SKM-1 treated with dmso at 0.1 percent for 144 hours (cell line): ENCODE measurements at regions not wholly inside any gene's neighbourhood (a gene's known extent, or its start where the extent isn't known, plus 50 kb on each side); places are given as distances from the start of the nearest gene placed in this dataset.
"Not testable (repeated sequence)": the region's sequence is repeated elsewhere in the genome, so short reads cannot be mapped to it uniquely, and the experiment has no call there.

Source experiments
- DNase-seq: peaks from one replicate; lab custom pipeline; 2025; ENCODE audit not compliant: unreplicated experiment; lab: John Stamatoyannopoulos, UW

DNA sequence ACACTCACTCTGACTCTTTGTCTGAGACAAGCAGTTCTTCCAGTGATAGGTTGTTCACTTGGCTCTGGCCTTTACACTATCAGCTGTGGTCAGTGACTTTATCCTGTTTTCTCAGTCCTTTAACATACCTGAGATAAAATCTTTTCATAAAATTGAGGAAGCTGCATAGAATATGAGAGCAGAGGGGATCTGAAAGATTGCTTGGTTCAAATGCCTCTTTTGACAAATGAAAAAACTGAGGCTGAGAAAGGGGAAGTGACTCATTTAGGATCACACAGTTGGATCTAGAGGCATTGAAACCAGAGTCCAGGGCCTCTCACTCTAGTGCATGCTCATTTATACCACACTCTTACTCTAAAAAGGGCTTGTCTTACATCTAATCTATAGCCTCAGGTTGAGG lies 277.0 kb upstream of the TBX18 start:
- peak; percentile 34 for DNase-seq

DNA sequence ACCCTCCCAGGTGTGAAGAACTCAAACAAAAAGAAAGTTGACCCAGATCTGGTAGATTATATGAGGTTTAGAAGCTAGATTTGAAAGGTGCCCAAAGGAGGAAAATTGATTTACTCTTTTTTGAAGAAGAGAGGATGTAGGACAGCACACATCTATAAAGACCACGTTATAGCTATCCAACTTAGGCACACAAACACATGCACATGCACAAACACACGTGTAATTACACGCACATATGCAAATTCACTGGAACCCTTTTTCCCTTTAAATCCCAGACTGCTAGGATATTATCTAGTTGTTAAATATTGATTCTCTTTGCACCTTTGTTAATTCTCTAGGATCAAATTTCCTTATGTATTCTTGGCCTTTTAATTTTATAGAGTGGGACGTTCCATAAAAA lies 272.8 kb upstream of the TBX18 start:
- no peak for DNase-seq

- no peak for DNase-seq
These were observed 271.4 kb upstream of the TBX18 start for GRCh38 chr6:85035766-85036165.

DNA sequence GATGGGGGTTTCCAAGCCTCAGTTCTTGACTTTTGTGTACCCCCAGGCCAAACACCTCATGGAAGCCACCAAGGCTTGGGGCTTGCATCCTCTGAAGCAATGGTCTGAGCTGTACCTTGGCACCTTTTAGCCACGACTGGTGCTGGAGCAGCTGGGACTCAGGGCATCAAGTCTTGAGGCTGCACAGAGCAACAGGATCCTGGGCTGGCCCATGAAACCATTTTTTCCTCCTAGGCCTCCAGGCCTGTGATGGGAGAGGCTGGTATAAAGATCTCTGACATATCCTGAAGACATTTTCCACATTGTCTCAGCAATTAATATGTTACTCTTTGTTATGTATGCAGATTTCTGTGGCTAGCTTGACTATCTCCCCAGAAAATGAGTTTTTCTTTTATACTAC lies 269.1 kb upstream of the TBX18 start:
- DNase-seq = no peak

GRCh38 chr6:85026021-85026420 lies 261.6 kb upstream of the TBX18 start:
- no peak for DNase-seq

- DNase-seq = no peak
These were observed 259.3 kb upstream of the TBX18 start for GRCh38 chr6:85023721-85024120.

DNA sequence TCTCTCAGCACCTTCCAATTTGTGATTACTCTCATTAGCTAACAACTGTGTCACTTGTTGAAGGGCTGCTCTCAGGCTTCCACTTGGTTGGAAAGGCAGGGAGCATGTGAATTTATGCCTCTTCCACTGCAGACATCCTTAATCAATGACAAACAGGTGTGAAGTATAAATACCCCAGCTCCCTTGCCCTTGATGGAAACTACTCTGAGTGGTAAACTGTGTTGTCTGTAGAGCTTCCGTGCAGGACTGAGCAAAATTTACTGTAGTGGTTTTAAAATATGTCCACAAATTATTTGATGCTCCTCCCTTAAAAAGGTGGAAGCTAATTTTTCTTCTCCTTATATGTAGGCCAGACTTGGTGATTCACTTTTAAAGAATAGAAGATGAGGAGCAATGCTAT lies 253.0 kb upstream of the TBX18 start:
- DNase-seq = no peak

DNA sequence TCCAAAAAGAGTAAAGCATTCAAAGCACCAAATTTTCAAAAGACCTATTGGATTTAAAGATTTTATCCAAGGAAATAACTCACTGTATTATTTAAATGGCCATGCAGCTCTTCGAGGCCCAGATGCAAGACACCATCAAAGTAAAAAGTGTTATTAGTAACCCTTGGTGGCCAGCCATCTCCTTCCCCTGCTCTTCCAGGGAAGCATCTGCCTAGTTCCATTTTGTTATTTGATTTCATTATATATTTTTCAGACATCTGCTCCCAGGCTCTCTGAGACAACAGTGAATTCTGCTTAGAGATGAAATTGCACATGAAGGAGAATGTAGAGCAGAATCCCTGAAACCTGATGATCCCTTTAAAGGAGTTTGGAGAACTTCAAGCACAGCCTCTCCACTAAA lies 252.3 kb upstream of the TBX18 start:
- no peak for DNase-seq

DNA sequence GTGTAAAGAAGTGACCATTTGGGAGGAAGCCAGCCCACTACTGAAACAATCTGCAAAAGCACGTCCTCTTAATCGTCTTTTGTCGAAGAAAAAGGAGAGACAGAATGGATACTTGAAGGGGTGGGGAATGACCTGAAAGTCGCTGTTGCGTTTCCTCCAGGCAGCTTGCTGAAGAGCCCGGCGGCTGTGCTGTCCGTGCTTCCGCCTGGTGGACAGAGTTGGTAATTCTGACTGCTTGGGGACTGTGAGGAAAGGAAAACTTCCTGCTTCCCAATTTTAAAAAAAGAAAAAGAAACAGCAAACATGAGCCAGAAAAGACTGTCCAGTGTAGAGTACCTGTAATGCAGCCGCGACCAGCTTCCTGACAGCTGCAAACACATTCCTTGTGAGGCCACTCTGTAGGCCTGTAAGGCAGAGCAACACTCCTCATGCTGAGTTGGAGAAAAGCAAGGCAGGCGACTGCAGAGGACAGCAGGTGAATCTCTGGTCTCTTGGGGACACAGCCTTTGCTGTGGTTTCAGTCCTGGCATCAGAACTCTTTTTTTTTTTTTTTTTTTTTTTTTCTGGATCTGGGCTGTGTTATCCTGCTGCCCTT lies 251.1 kb upstream of the TBX18 start:
- peak; percentile 27 for DNase-seq

DNA sequence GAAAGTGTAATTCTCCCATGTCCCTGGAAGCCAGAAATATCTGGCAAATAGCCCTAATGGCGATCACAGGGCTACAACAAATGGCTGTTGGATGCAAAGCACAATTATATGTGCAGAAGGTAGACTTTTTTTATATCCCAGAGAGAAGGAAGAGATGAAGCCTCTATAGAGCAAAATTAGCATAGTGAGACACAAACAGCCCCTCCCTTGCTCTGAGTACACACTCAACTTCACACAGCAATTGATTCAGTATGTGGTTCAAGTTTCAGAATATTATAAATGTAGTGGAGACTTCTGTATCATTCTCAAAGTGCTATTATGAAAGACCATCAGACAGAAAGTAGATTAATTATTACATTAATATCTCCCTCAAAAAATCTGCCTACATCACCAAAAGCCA lies 246.5 kb upstream of the TBX18 start:
- no peak for DNase-seq

DNA sequence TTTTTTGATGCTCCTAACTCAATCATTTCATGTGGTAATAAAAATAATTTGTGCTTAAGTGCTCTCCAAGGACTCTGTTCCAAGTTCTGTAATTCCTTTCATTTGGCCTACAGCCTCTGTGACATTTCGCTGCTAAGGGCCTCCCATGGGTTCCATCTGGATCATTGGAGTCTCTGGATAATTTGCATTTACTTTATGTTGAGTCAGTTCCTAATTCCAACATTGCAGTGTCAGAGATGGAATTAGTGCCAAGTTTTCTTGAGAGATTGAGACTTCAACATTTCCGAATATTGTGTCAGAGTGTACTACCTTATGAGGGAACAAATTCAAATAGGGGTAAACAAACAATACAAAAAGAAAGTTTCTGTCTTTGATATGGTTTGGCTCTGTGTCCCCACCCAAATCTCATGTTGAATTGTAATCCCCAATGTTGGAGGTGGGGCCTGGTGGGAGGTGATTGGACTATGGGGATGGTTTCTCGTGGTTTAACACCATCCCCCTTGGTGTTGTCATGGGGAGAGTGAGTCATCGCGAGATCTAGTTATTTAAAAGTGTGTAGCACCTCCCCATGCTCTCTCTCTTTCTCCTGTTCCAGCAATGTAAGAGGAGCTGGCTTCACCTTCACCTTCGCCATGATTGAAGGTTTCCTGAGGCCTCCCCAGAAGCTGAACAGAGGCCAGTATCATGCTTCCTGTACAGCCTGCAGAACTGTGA lies 244.1 kb upstream of the TBX18 start:
- no peak for DNase-seq

DNA sequence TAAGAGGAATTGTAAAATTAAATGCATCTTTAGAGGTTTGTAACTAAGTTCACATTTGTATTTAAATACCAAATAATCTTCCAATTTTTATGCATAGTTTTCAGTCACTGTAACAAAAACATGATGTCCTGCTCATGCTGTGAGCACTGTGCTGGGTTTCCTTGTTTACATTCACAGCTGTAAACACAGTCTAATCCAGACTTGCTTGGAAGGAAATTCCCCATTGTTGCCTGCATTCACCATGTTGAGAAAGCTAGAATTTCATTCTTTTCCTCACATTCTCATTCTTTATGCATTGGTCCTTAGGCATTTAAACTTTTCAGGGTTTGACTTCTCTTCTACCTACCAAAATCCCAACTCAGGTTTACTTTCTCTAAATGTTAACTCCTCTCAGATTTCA lies 242.0 kb upstream of the TBX18 start:
- DNase-seq = no peak

- no peak for DNase-seq
These were observed 241.1 kb upstream of the TBX18 start for GRCh38 chr6:85005494-85005893.

- DNase-seq = no peak
These were observed 240.1 kb upstream of the TBX18 start for GRCh38 chr6:85004361-85004995.

DNA sequence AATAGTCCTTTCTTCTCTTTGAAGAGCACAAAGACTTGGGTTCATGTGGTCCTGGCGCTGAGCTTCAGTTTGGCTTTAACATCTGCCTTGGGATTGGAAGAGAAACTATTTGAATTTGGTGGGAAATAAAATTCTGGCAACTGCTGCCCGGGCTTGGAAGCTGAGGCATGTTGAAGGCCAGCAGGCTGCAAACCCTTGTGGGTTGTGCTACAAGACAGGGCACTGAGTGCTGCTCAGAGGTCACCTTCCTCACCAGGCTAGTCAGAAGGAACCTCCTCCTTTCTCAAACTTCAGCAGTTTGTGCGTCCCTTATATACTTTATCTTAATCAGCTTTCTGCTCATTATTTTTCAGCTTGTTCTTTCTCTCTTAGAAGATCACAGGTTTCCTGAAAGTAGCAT lies 238.4 kb upstream of the TBX18 start:
- no peak for DNase-seq

DNA sequence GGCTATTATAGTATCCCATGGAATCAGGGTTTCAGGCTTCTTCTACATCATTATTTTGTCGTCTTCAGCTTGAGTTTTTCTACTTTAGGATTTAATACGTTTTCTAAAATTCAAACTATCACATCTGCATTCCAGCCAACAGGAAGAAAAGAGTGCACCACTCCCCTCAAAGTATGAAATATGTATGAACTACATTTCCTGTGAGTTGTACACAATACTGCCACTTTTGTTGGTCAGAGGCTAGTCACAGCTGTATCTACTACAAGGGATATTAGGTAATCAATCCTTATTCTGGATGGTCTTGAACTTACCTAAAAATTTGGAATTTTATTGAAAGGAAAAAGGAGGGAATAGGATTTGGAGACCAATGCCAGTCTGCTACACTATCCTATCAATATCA lies 235.6 kb upstream of the TBX18 start:
- no peak for DNase-seq

DNA sequence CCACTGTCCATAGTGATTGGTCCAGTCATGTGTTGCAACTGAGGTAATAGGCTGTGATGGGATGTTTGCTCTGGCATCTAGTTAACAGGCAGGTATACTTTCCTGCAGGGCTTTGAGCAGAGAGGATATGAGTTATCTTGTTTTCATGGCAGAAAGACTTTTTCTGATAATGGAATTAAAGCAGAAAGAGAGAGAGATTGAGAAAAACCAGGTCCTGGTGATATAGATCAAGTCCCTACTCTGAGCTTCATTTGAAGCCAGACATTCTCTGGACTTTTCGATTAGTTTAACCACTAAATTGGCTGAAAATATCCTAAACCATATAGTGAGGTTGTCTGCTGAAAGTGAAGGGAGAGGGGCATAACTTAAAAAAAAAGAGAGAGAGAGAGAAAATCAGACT lies 233.8 kb upstream of the TBX18 start:
- no peak for DNase-seq

DNA sequence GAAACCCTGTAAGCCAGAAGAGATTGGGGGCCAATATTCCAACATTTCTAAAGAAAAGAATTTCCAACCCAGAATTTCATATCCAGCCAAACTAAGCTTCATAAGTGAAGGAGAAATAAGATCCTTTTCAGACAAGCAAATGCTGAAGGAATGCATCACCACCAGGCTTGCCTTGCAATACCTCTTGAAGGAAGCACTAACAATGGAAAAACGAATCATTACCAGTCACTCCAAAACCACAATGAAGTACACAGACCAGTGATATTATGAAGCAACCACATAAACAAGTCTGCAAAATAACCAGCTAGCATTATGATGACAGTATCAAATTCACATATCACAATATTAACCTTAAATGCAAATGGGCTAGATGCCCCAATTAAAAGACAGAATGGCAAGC lies 224.4 kb upstream of the TBX18 start:
- not testable (repeated sequence) for DNase-seq

- DNase-seq = not testable (repeated sequence)
These were observed 221.1 kb upstream of the TBX18 start for GRCh38 chr6:84985490-84985889.

- no peak for DNase-seq
These were observed 215.1 kb upstream of the TBX18 start for GRCh38 chr6:84979541-84979940.

DNA sequence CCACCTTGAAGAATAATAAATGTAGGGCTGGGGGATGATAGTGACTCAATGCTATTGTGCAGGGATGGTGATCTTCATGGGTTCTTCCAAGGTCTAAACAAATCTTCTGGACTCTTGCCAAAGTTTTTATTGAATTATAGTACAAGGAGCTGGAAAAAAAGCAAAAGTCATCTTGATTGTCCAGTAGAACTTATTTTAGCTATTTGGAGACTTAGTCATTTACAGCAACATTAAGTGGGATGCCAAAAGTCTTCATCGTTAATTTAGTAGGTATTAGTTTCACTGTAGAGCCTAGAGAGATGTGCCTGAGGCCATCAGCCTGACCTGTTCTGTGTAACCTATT lies 212.9 kb upstream of the TBX18 start:
- DNase-seq = no peak

DNA sequence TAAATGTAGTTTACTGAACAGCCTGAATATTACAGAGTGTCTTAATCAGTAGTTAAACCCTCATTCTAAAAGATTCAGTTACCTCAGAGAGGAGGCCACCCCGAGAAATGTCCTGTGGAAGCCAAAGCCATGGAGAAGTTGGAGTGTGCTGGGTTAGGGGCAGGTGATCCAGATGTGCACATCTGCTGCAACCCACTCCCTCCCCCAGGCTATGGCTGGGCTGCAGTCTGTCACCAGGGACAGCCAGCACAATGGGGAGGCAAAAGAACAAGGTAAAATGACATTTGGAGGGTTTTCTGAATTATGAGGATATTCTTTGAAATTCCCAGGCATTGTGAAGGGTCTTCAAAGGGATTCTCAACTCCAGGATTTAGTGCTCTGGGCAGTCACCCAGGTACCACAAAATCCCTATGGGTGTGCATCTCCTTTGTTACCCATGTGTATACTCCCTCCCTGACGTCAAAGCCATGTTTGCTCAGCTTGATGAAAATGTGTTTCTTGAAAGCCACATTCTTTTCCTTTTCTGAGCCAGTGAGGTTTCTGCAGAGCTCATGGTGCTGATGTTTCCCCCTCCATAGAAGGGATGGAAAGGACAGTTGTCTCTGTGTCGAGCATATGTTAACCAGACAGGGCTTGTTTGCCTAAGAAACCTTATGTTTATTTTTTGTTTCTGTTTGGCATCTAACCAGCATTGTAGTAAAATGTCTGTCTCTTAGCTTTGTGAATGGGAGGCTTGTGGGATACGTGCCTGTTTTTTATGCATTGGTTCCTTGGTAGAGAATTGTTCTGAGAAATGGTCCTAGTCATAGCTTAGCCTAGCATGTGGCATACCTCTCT lies 212.3 kb upstream of the TBX18 start:
- no peak for DNase-seq
